ENCODE measurements at regions not wholly inside any gene's neighbourhood (a gene's known extent, or its start where the extent isn't known, plus 50 kb on each side); places are given as distances from the start of the nearest gene placed in this dataset.
"Not testable (repeated sequence)": the region's sequence is repeated elsewhere in the genome, so short reads cannot be mapped to it uniquely, and the experiment has no call there.

- Histone ChIP-seq H3K4me3 (ENCODE audit: insufficient read depth in 1 of 2, low read depth in 1 of 2, low read length in 2 of 2) (no peak overlapping the region), H3K4me1 (ENCODE audit: control insufficient read depth, insufficient read depth, low read depth, low read length) (no peaks in the 10 kb centered on the region), H3K4ac (ENCODE audit: low read depth in 1 of 2, low read length in 2 of 2) (no peak overlapping the region), H3K9me3 (ENCODE audit: control insufficient read depth, low read length) (no peaks in the 10 kb centered on the region), H3K23ac (ENCODE audit: low read length in 2 of 2) (no peak overlapping the region), H3K4me2 (ENCODE audit: low read length, poor library complexity, severe bottlenecking) (no peak overlapping the region), H4K91ac (ENCODE audit: low read length) (no peak overlapping the region), H2AFZ (ENCODE audit: low read depth, low read length) (no peak overlapping the region), H3K27me3 (ENCODE audit: control insufficient read depth in 1 of 2, insufficient read depth in 1 of 2, low read length in 2 of 2) (no peaks in the 10 kb centered on the region), H3K14ac (ENCODE audit: low read length in 2 of 2) (no peak overlapping the region), H3K9ac (ENCODE audit: low read length) (no peak overlapping the region), H2BK5ac (ENCODE audit: low read depth, low read length, poor library complexity, severe bottlenecking) (no peak overlapping the region), H3K79me1 (replicated peaks; ENCODE audit: low read length, poor library complexity, severe bottlenecking) (no peaks in the 10 kb centered on the region), H4K8ac (ENCODE audit: low read length) (no peak overlapping the region), H3K27ac (ENCODE audit: low read length, poor library complexity, severe bottlenecking) (no peak overlapping the region), H2BK120ac (ENCODE audit: low read depth, low read length) (no peak overlapping the region), H3K18ac (ENCODE audit: low read depth in 1 of 2, low read length in 2 of 2) (no peak overlapping the region), H3K36me3 (ENCODE audit: control insufficient read depth in 1 of 2, insufficient read depth in 2 of 2, low read depth in 1 of 2, low read length in 2 of 2) (no peaks in the 10 kb centered on the region), H2BK15ac (ENCODE audit: low read depth, poor library complexity, severe bottlenecking) (no peak overlapping the region), H2BK12ac (ENCODE audit: low read length in 2 of 2) (no peak overlapping the region), H2AK5ac (ENCODE audit: low read length, severe bottlenecking) (no peak overlapping the region)
- 93% methylated on average over 3 of the region's 3 CpGs for WGBS
- no peak for DNase-seq
Observed at GRCh38 chr16:25544294-25544693, 147.5 kb upstream of the HS3ST4 start.

GRCh38 chr16:25542306-25542705, 149.5 kb upstream of the HS3ST4 start:
- no peak overlapping the region for H3K14ac ChIP-seq (ENCODE audit: low read length in 2 of 2)
- H2BK15ac ChIP-seq (ENCODE audit: low read depth, poor library complexity, severe bottlenecking) = no peak overlapping the region
- no peak overlapping the region for H3K4ac ChIP-seq (ENCODE audit: low read depth in 1 of 2, low read length in 2 of 2)
- 45% methylated on average over 3 of the region's 3 CpGs for WGBS
- no peak overlapping the region for H3K4me2 ChIP-seq (ENCODE audit: low read length, poor library complexity, severe bottlenecking)
- H3K27ac ChIP-seq (ENCODE audit: low read length, poor library complexity, severe bottlenecking) = no peak overlapping the region
- H2AFZ ChIP-seq (ENCODE audit: low read depth, low read length) = no peak overlapping the region
- no peaks in the 10 kb centered on the region for H3K79me1 ChIP-seq (replicated peaks; ENCODE audit: low read length, poor library complexity, severe bottlenecking)
- no peak for DNase-seq
- H3K23ac ChIP-seq (ENCODE audit: low read length in 2 of 2) = no peak overlapping the region
- no peak overlapping the region for H2AK5ac ChIP-seq (ENCODE audit: low read length, severe bottlenecking)
- H4K8ac ChIP-seq (ENCODE audit: low read length) = no peak overlapping the region
- no peak overlapping the region for H3K18ac ChIP-seq (ENCODE audit: low read depth in 1 of 2, low read length in 2 of 2)
- no peak overlapping the region for H2BK5ac ChIP-seq (ENCODE audit: low read depth, low read length, poor library complexity, severe bottlenecking)
- H3K4me1 ChIP-seq (ENCODE audit: control insufficient read depth, insufficient read depth, low read depth, low read length) = no peaks in the 10 kb centered on the region
- no peaks in the 10 kb centered on the region for H3K36me3 ChIP-seq (ENCODE audit: control insufficient read depth in 1 of 2, insufficient read depth in 2 of 2, low read depth in 1 of 2, low read length in 2 of 2)
- H3K27me3 ChIP-seq (ENCODE audit: control insufficient read depth in 1 of 2, insufficient read depth in 1 of 2, low read length in 2 of 2) = no peaks in the 10 kb centered on the region
- no peak overlapping the region for H3K9ac ChIP-seq (ENCODE audit: low read length)
- H3K4me3 ChIP-seq (ENCODE audit: insufficient read depth in 1 of 2, low read depth in 1 of 2, low read length in 2 of 2) = no peak overlapping the region
- H2BK120ac ChIP-seq (ENCODE audit: low read depth, low read length) = no peak overlapping the region
- no peaks in the 10 kb centered on the region for H3K9me3 ChIP-seq (ENCODE audit: control insufficient read depth, low read length)
- H4K91ac ChIP-seq (ENCODE audit: low read length) = no peak overlapping the region
- H2BK12ac ChIP-seq (ENCODE audit: low read length in 2 of 2) = no peak overlapping the region

- not testable (repeated sequence) for H3K9ac ChIP-seq (ENCODE audit: low read length); H3K18ac ChIP-seq (ENCODE audit: low read depth in 1 of 2, low read length in 2 of 2); H3K4me1 ChIP-seq (ENCODE audit: control insufficient read depth, insufficient read depth, low read depth, low read length); H2BK12ac ChIP-seq (ENCODE audit: low read length in 2 of 2); H3K14ac ChIP-seq (ENCODE audit: low read length in 2 of 2); H3K4me3 ChIP-seq (ENCODE audit: insufficient read depth in 1 of 2, low read depth in 1 of 2, low read length in 2 of 2); H2BK5ac ChIP-seq (ENCODE audit: low read depth, low read length, poor library complexity, severe bottlenecking); H3K27ac ChIP-seq (ENCODE audit: low read length, poor library complexity, severe bottlenecking); H4K8ac ChIP-seq (ENCODE audit: low read length); H3K23ac ChIP-seq (ENCODE audit: low read length in 2 of 2); H2AK5ac ChIP-seq (ENCODE audit: low read length, severe bottlenecking); DNase-seq; H3K4me2 ChIP-seq (ENCODE audit: low read length, poor library complexity, severe bottlenecking); H2AFZ ChIP-seq (ENCODE audit: low read depth, low read length); H3K9me3 ChIP-seq (ENCODE audit: control insufficient read depth, low read length); H2BK120ac ChIP-seq (ENCODE audit: low read depth, low read length); H4K91ac ChIP-seq (ENCODE audit: low read length); H3K4ac ChIP-seq (ENCODE audit: low read depth in 1 of 2, low read length in 2 of 2); H3K27me3 ChIP-seq (ENCODE audit: control insufficient read depth in 1 of 2, insufficient read depth in 1 of 2, low read length in 2 of 2); H3K79me1 ChIP-seq (replicated peaks; ENCODE audit: low read length, poor library complexity, severe bottlenecking); H2BK15ac ChIP-seq (ENCODE audit: low read depth, poor library complexity, severe bottlenecking); H3K36me3 ChIP-seq (ENCODE audit: control insufficient read depth in 1 of 2, insufficient read depth in 2 of 2, low read depth in 1 of 2, low read length in 2 of 2)
- WGBS = 84% methylated on average over 12 of the region's 12 CpGs
Observed at GRCh38 chr16:25539767-25540166, 152.0 kb upstream of the HS3ST4 start.

- H3K27me3 ChIP-seq (ENCODE audit: control insufficient read depth in 1 of 2, insufficient read depth in 1 of 2, low read length in 2 of 2) = no peaks in the 10 kb centered on the region
Observed at GRCh38 chr16:25523183-25523582, 168.6 kb upstream of the HS3ST4 start.

More at GRCh38 chr16:25523183-25523582, 168.6 kb upstream of the HS3ST4 start:
- Histone ChIP-seq H3K4ac (ENCODE audit: low read depth in 1 of 2, low read length in 2 of 2) (no peak overlapping the region), H3K4me1 (ENCODE audit: control insufficient read depth, insufficient read depth, low read depth, low read length) (no peaks in the 10 kb centered on the region), H3K14ac (ENCODE audit: low read length in 2 of 2) (no peak overlapping the region), H3K36me3 (ENCODE audit: control insufficient read depth in 1 of 2, insufficient read depth in 2 of 2, low read depth in 1 of 2, low read length in 2 of 2) (no peaks in the 10 kb centered on the region), H2BK5ac (ENCODE audit: low read depth, low read length, poor library complexity, severe bottlenecking) (no peak overlapping the region), H2BK12ac (ENCODE audit: low read length in 2 of 2) (no peak overlapping the region), H4K91ac (ENCODE audit: low read length) (no peak overlapping the region), H3K18ac (ENCODE audit: low read depth in 1 of 2, low read length in 2 of 2) (no peak overlapping the region), H3K23ac (ENCODE audit: low read length in 2 of 2) (no peak overlapping the region), H3K9ac (ENCODE audit: low read length) (no peak overlapping the region), H3K9me3 (ENCODE audit: control insufficient read depth, low read length) (no peaks in the 10 kb centered on the region), H4K8ac (ENCODE audit: low read length) (no peak overlapping the region), H2AFZ (ENCODE audit: low read depth, low read length) (no peak overlapping the region), H3K79me1 (replicated peaks; ENCODE audit: low read length, poor library complexity, severe bottlenecking) (no peaks in the 10 kb centered on the region), H2BK15ac (ENCODE audit: low read depth, poor library complexity, severe bottlenecking) (no peak overlapping the region), H3K27ac (ENCODE audit: low read length, poor library complexity, severe bottlenecking) (no peak overlapping the region), H3K4me3 (ENCODE audit: insufficient read depth in 1 of 2, low read depth in 1 of 2, low read length in 2 of 2) (no peak overlapping the region), H2AK5ac (ENCODE audit: low read length, severe bottlenecking) (no peak overlapping the region), H2BK120ac (ENCODE audit: low read depth, low read length) (no peak overlapping the region), H3K4me2 (ENCODE audit: low read length, poor library complexity, severe bottlenecking) (no peak overlapping the region)
- DNase-seq = no peak
- WGBS = 62% methylated on average over 5 of the region's 6 CpGs

Measured in mesenchymal stem cell (in vitro differentiated cells and primary cell).